Loucy (cell line): ENCODE measurements at regions not wholly inside any gene's neighbourhood (a gene's known extent, or its start where the extent isn't known, plus 50 kb on each side); places are given as distances from the start of the nearest gene placed in this dataset.

ENCODE experiments used
- H2AFZ ChIP-seq: fragments of 200-600 bp; sonication (generic); 2 replicates; pipeline ENCODE4 v1.6.0; 2016; ENCODE audit warnings: antibody characterized with exemption, mild to moderate bottlenecking, low read length, moderate library complexity
- H3F3A ChIP-seq: fragments of 200-600 bp; 2 replicates; pipeline ENCODE4 v1.6.0; 2016; ENCODE audit warnings: antibody characterized with exemption, low read depth, mild to moderate bottlenecking
- H3K27me3 ChIP-seq: fragments of 200-600 bp; sonication (generic); 2 replicates; pipeline ENCODE4 v1.6.1; 2014; ENCODE audit warnings: low read length, mild to moderate bottlenecking; ENCODE audit not compliant: insufficient read depth, poor library complexity, severe bottlenecking
- H3K36me3 ChIP-seq: fragments of 200-600 bp; sonication (generic); 2 replicates; pipeline ENCODE4 v1.6.1; 2016; ENCODE audit warnings: low read length; ENCODE audit not compliant: insufficient read depth
- H3K4me1 ChIP-seq: fragments of 200-600 bp; sonication (generic); 2 replicates; pipeline ENCODE4 v1.5.1; 2014; ENCODE audit warnings: low read length, mild to moderate bottlenecking; ENCODE audit not compliant: insufficient read depth, poor library complexity, severe bottlenecking
- H3K4me2 ChIP-seq: fragments of 200-600 bp; sonication (generic); 2 replicates; pipeline ENCODE4 v1.6.0; 2014; ENCODE audit warnings: antibody characterized with exemption, low read length, low read depth, mild to moderate bottlenecking; ENCODE audit not compliant: poor library complexity, severe bottlenecking
- H3K4me3 ChIP-seq: fragments of 200-600 bp; sonication (generic); 2 replicates; pipeline ENCODE4 v1.5.1; 2014; ENCODE audit warnings: low read length, mild to moderate bottlenecking, mixed read lengths; ENCODE audit not compliant: poor library complexity, severe bottlenecking
- H3K79me2 ChIP-seq: fragments of 200-600 bp; sonication (generic); 2 replicates; pipeline ENCODE4 v1.6.1; 2014; ENCODE audit warnings: low read length; ENCODE audit not compliant: insufficient read depth
- H3K9ac ChIP-seq: fragments of 200-600 bp; sonication (generic); 2 replicates; pipeline ENCODE4 v1.6.0; 2014; ENCODE audit warnings: mild to moderate bottlenecking, low read depth, low read length, moderate library complexity; ENCODE audit not compliant: poor library complexity, severe bottlenecking
- H3K9me2 ChIP-seq: fragments of 200-600 bp; sonication (generic); replicated peaks from 2 replicates; pipeline ENCODE4 v1.6.1; 2016; ENCODE audit warnings: low read depth, low read length, mixed read lengths
- H3K9me3 ChIP-seq: fragments of 200-600 bp; sonication (generic); 2 replicates; pipeline ENCODE4 v1.6.1; 2014; ENCODE audit warnings: mild to moderate bottlenecking, antibody characterized with exemption, low read length, low read depth; ENCODE audit not compliant: insufficient read depth
- H4K20me1 ChIP-seq: fragments of 200-600 bp; sonication (generic); 2 replicates; pipeline ENCODE4 v1.6.0; 2014; ENCODE audit warnings: antibody characterized with exemption, low read length, mild to moderate bottlenecking; ENCODE audit not compliant: insufficient read depth, poor library complexity, severe bottlenecking
- EZH2phosphoT487 ChIP-seq: fragments of 200-600 bp; IDR thresholded peaks from 2 replicates; pipeline ENCODE4 v1.6.1; 2018; ENCODE audit warnings: antibody characterized with exemption, mild to moderate bottlenecking, moderate library complexity, borderline replicate concordance
- TF ChIP-seq, protein P1 (sequence below): fragments of 200-600 bp; sonication (generic); conservative IDR thresholded peaks from 2 replicates; pipeline ENCODE4 v1.5.1; 2014; ENCODE audit warnings: mild to moderate bottlenecking, antibody characterized with exemption, low read length

- Histone ChIP-seq H2AFZ (no peak overlapping the region), H3K27me3 (no peaks in the 10 kb centered on the region), H3K9me2 (no peaks in the 10 kb centered on the region), H3K4me3 (no peak overlapping the region), H3K9ac (no peak overlapping the region), H3K79me2 (no peaks in the 10 kb centered on the region), H3K4me1 (no peaks in the 10 kb centered on the region), H3K4me2 (no peak overlapping the region), H3K9me3 (no peaks in the 10 kb centered on the region), H3K36me3 (no peaks in the 10 kb centered on the region), H4K20me1 (no peaks in the 10 kb centered on the region), H3F3A (no peaks in the 10 kb centered on the region)
- no peak for TF ChIP-seq EZH2phosphoT487
- TF ChIP-seq, protein P1, sequence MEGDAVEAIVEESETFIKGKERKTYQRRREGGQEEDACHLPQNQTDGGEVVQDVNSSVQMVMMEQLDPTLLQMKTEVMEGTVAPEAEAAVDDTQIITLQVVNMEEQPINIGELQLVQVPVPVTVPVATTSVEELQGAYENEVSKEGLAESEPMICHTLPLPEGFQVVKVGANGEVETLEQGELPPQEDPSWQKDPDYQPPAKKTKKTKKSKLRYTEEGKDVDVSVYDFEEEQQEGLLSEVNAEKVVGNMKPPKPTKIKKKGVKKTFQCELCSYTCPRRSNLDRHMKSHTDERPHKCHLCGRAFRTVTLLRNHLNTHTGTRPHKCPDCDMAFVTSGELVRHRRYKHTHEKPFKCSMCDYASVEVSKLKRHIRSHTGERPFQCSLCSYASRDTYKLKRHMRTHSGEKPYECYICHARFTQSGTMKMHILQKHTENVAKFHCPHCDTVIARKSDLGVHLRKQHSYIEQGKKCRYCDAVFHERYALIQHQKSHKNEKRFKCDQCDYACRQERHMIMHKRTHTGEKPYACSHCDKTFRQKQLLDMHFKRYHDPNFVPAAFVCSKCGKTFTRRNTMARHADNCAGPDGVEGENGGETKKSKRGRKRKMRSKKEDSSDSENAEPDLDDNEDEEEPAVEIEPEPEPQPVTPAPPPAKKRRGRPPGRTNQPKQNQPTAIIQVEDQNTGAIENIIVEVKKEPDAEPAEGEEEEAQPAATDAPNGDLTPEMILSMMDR = no peak
These were observed 365.3 kb downstream of the RNF144B start for GRCh38 chr6:18752278-18753068.

GRCh38 chr6:18753076-18753475 is 365.9 kb downstream of the RNF144B start:
- Histone ChIP-seq H3K9me2 (no peaks in the 10 kb centered on the region), H3K27me3 (no peaks in the 10 kb centered on the region), H2AFZ (no peak overlapping the region), H3K9ac (no peak overlapping the region), H3K79me2 (no peaks in the 10 kb centered on the region), H3K9me3 (no peaks in the 10 kb centered on the region), H3K4me2 (no peak overlapping the region), H3K36me3 (no peaks in the 10 kb centered on the region), H4K20me1 (no peaks in the 10 kb centered on the region), H3K4me3 (no peak overlapping the region), H3F3A (no peaks in the 10 kb centered on the region), H3K4me1 (no peaks in the 10 kb centered on the region)
- no peak for TF ChIP-seq EZH2phosphoT487
- TF ChIP-seq, protein P1 = no peak

- no peak overlapping the region for H3K4me3 ChIP-seq
- H3K9ac ChIP-seq = no peak overlapping the region
- no peaks in the 10 kb centered on the region for H3K9me2 ChIP-seq
- TF ChIP-seq EZH2phosphoT487 = no peak
- TF ChIP-seq, protein P1 = no peak
- no peak overlapping the region for H3K4me2 ChIP-seq
- H3K27me3 ChIP-seq = no peaks in the 10 kb centered on the region
- H3F3A ChIP-seq = no peaks in the 10 kb centered on the region
- H3K9me3 ChIP-seq = no peaks in the 10 kb centered on the region
- no peaks in the 10 kb centered on the region for H3K4me1 ChIP-seq
- no peaks in the 10 kb centered on the region for H3K79me2 ChIP-seq
- H2AFZ ChIP-seq = no peak overlapping the region
- H4K20me1 ChIP-seq = no peaks in the 10 kb centered on the region
- H3K36me3 ChIP-seq = no peaks in the 10 kb centered on the region
These were observed 375.9 kb downstream of the RNF144B start for GRCh38 chr6:18763086-18763485.
